Fibroblast of mammary gland (primary cell): ENCODE measurements at regions not wholly inside any gene's neighbourhood (a gene's known extent, or its start where the extent isn't known, plus 50 kb on each side); places are given as distances from the start of the nearest gene placed in this dataset.

Experiments
- DNase-seq: peaks from one replicate; pipeline ENCODE4 v3.0.0-alpha.2; 2010; ENCODE audit warnings: low read depth
- H3K4me3 ChIP-seq: 2 replicates; pipeline ENCODE4 v1.5.1; 2011; ENCODE audit warnings: low read depth, mild to moderate bottlenecking, low read length, moderate library complexity; ENCODE audit not compliant: control insufficient read depth
- CTCF ChIP-seq: conservative IDR thresholded peaks from 2 replicates; pipeline ENCODE4 v1.5.1; 2011; ENCODE audit warnings: low read depth, low read length, inconsistent platforms; ENCODE audit not compliant: control insufficient read depth, insufficient read depth

- TF ChIP-seq CTCF, result no peak
- H3K4me3 ChIP-seq, result no peak overlapping the region
- DNase-seq, result peak; percentile 49
Observed at GRCh38 chr10:4766454-4766853, 59.6 kb upstream of the AKR1E2 start.

GRCh38 chr10:4765428-4765827 is 60.6 kb upstream of the AKR1E2 start:
- TF ChIP-seq CTCF, result no peak
- DNase-seq, result peak; percentile 82
- no peak overlapping the region for H3K4me3 ChIP-seq

GRCh38 chr10:4763960-4764428 is 62.0 kb upstream of the AKR1E2 start:
- peak; percentile 94 for DNase-seq
- peak overlapping the region; percentile 48 for H3K4me3 ChIP-seq
- peak; percentile 13 for TF ChIP-seq CTCF

- DNase-seq, result no peak
- TF ChIP-seq CTCF, result no peak
- peak overlapping the region; percentile 48 for H3K4me3 ChIP-seq
Observed at GRCh38 chr10:4763513-4763912, 62.5 kb upstream of the AKR1E2 start.

- H3K4me3 ChIP-seq, result no peak overlapping the region
- TF ChIP-seq CTCF, result no peak
- DNase-seq, result peak; percentile 48
Observed at GRCh38 chr10:4758256-4758655, 67.8 kb upstream of the AKR1E2 start.

GRCh38 chr10:4755286-4755989 is 70.6 kb upstream of the AKR1E2 start:
- H3K4me3 ChIP-seq, result no peak overlapping the region
- TF ChIP-seq CTCF, result no peak
- DNase-seq, result no peak
